NOMO-1 treated with dmso at 0.1 percent for 144 hours (cell line): ENCODE measurements at regions not wholly inside any gene's neighbourhood (a gene's known extent, or its start where the extent isn't known, plus 50 kb on each side); places are given as distances from the start of the nearest gene placed in this dataset.
A peak's percentile ranks its signal among the peaks of the same experiment; 100 is the strongest.

ENCODE experiments used
- DNase-seq: peaks from one replicate; lab custom pipeline; 2025; ENCODE audit not compliant: unreplicated experiment; lab: John Stamatoyannopoulos, UW

- DNase-seq, result no peak
Measured at GRCh38 chr1:58861506-58861905, 77.7 kb upstream of the JUN start.

GRCh38 chr1:58862728-58863385, 79.0 kb upstream of the JUN start:
- no peak for DNase-seq

- no peak for DNase-seq
Measured at GRCh38 chr1:58864654-58865053, 80.8 kb upstream of the JUN start.

- DNase-seq, result no peak
Measured at GRCh38 chr1:58866578-58866977, 82.7 kb upstream of the JUN start.

- no peak for DNase-seq
Measured at GRCh38 chr1:58869638-58870297, 85.9 kb upstream of the JUN start.

- DNase-seq, result no peak
Measured at GRCh38 chr1:58870298-58870676, 86.4 kb upstream of the JUN start.

GRCh38 chr1:58874342-58874741, 90.5 kb upstream of the JUN start:
- no peak for DNase-seq

GRCh38 chr1:58874757-58875755, 91.2 kb upstream of the JUN start:
- no peak for DNase-seq

- no peak for DNase-seq
Measured at GRCh38 chr1:58879464-58879863, 95.6 kb upstream of the JUN start.

- DNase-seq, result no peak
Measured at GRCh38 chr1:58880592-58880991, 96.7 kb upstream of the JUN start.

GRCh38 chr1:58881471-58881994, 97.7 kb upstream of the JUN start:
- DNase-seq, result no peak

- DNase-seq, result no peak
Measured at GRCh38 chr1:58882322-58882948, 98.6 kb upstream of the JUN start.

- DNase-seq, result peak; percentile 74
Measured at GRCh38 chr1:58883037-58883887, 99.4 kb upstream of the JUN start.

- DNase-seq, result peak; percentile 10
Measured at GRCh38 chr1:58883888-58884482, 100.1 kb upstream of the JUN start.

GRCh38 chr1:58884706-58885661, 101.1 kb upstream of the JUN start:
- DNase-seq, result no peak

GRCh38 chr1:58885998-58886397, 102.2 kb upstream of the JUN start:
- DNase-seq, result no peak

- no peak for DNase-seq
Measured at GRCh38 chr1:58886611-58887010, 102.8 kb upstream of the JUN start.

- DNase-seq, result no peak
Measured at GRCh38 chr1:58887059-58887458, 103.2 kb upstream of the JUN start.

GRCh38 chr1:58888833-58889232, 105.0 kb upstream of the JUN start:
- no peak for DNase-seq
